Neuronal stem cell (in vitro differentiated cells): ENCODE measurements at regions not wholly inside any gene's neighbourhood (a gene's known extent, or its start where the extent isn't known, plus 50 kb on each side); places are given as distances from the start of the nearest gene placed in this dataset.

Experiments used
- DNase-seq: peaks from one replicate; pipeline ENCODE4 v3.0.0-alpha.2; 2013; ENCODE audit warnings: low spot score
- H2AFZ ChIP-seq: one replicate; pipeline ENCODE4 v1.6.1; 2013; ENCODE audit warnings: mild to moderate bottlenecking, low read length, inconsistent platforms
- H2AK5ac ChIP-seq: 2 replicates; pipeline ENCODE4 v1.6.1; 2013; ENCODE audit warnings: low read depth, mild to moderate bottlenecking, inconsistent platforms, low read length, moderate library complexity, mixed read lengths
- H2BK120ac ChIP-seq: 2 replicates; pipeline ENCODE4 v1.6.1; 2013; ENCODE audit warnings: low read depth, mild to moderate bottlenecking, inconsistent platforms, low read length, moderate library complexity, mixed read lengths
- H2BK12ac ChIP-seq: one replicate; pipeline ENCODE4 v1.6.1; 2013; ENCODE audit warnings: low read length, inconsistent platforms
- H2BK15ac ChIP-seq: 2 replicates; pipeline ENCODE4 v1.6.1; 2013; ENCODE audit warnings: mild to moderate bottlenecking, low read length, inconsistent platforms, mixed read lengths
- H2BK5ac ChIP-seq: one replicate; pipeline ENCODE4 v1.6.1; 2013; ENCODE audit warnings: inconsistent platforms, mild to moderate bottlenecking, low read length, moderate library complexity
- H3K14ac ChIP-seq: one replicate; pipeline ENCODE4 v1.6.1; 2013; ENCODE audit warnings: low read length, inconsistent platforms
- H3K18ac ChIP-seq: 2 replicates; pipeline ENCODE4 v1.6.1; 2013; ENCODE audit warnings: low read length, inconsistent platforms
- H3K23ac ChIP-seq: 2 replicates; pipeline ENCODE4 v1.6.1; 2013; ENCODE audit warnings: low read depth, mild to moderate bottlenecking, mixed read lengths, low read length, inconsistent platforms; ENCODE audit not compliant: poor library complexity
- H3K27ac ChIP-seq: replicated peaks from 3 replicates; pipeline ENCODE4 v1.5.1; 2013; ENCODE audit warnings: low read length, inconsistent platforms
- H3K27me3 ChIP-seq, 3 experiments: 2 replicates each; pipeline ENCODE4 v1.6.1; 2013; ENCODE audit warnings: low read length in 3 of 3, mild to moderate bottlenecking in 2 of 3, inconsistent platforms in 1 of 3, low read depth in 1 of 3, mixed read lengths in 1 of 3, moderate library complexity in 1 of 3; ENCODE audit not compliant: control insufficient read depth in 3 of 3, insufficient read depth in 3 of 3
- H3K36me3 ChIP-seq, 2 donors: replicated peaks in 1 of 2; 2 replicates each; pipeline ENCODE4 v1.6.1; 2013; ENCODE audit warnings: low read length in 2 of 2; ENCODE audit not compliant: control insufficient read depth in 2 of 2, insufficient read depth in 2 of 2
- H3K4ac ChIP-seq: 2 replicates; pipeline ENCODE4 v1.6.1; 2013; ENCODE audit warnings: inconsistent platforms, mild to moderate bottlenecking, low read length, moderate library complexity
- H3K4me1 ChIP-seq, 2 donors: 1 replicate in 1 of 2; 2 replicates in 1 of 2; pipeline ENCODE4 v1.6.1; 2013; ENCODE audit warnings: low read length in 2 of 2, low read depth in 1 of 2; ENCODE audit not compliant: control insufficient read depth in 2 of 2, insufficient read depth in 1 of 2
- H3K4me2 ChIP-seq: one replicate; pipeline ENCODE4 v1.6.1; 2013; ENCODE audit warnings: mild to moderate bottlenecking, low read length, inconsistent platforms; ENCODE audit not compliant: insufficient read depth, poor library complexity, severe bottlenecking
- H3K4me3 ChIP-seq, 2 donors: 2 replicates each; pipeline ENCODE4 v1.5.1; 2013; ENCODE audit warnings: low read length in 2 of 2, mild to moderate bottlenecking in 2 of 2, inconsistent platforms in 1 of 2, moderate library complexity in 1 of 2
- H3K79me1 ChIP-seq: one replicate; pipeline ENCODE4 v1.6.1; 2013; ENCODE audit warnings: low read depth, mild to moderate bottlenecking, inconsistent platforms, low read length, moderate library complexity
- H3K9ac ChIP-seq: one replicate; pipeline ENCODE4 v1.6.1; 2013; ENCODE audit warnings: mild to moderate bottlenecking, low read depth, low read length, inconsistent platforms; ENCODE audit not compliant: poor library complexity
- H3K9me3 ChIP-seq, 2 donors: replicated peaks in 1 of 2; 2 replicates each; pipeline versions ENCODE3 to v1.6.1; 2013; ENCODE audit warnings: low read length in 2 of 2, mild to moderate bottlenecking in 2 of 2, inconsistent platforms in 1 of 2, low read depth in 1 of 2, mixed read lengths in 1 of 2, moderate library complexity in 1 of 2; ENCODE audit not compliant: control insufficient read depth in 2 of 2, insufficient read depth in 1 of 2
- H4K8ac ChIP-seq: one replicate; pipeline ENCODE4 v1.6.1; 2013; ENCODE audit warnings: low read depth, mild to moderate bottlenecking, inconsistent platforms, low read length, moderate library complexity
- H4K91ac ChIP-seq: one replicate; pipeline ENCODE4 v1.6.1; 2013; ENCODE audit warnings: low read length, low read depth, mild to moderate bottlenecking, inconsistent platforms; ENCODE audit not compliant: poor library complexity
- WGBS, 2 donors: extraction: QIAGEN DNeasy Blood & Tissue Kit; methylation state at CpG; one replicate each; pipeline ENCODE4 v1.1.7; 2013; ENCODE audit warnings: missing lambda C conversion rate in 2 of 2, mixed read lengths in 1 of 2; ENCODE audit not compliant: insufficient read length in 2 of 2, insufficient replicate concordance in 1 of 2; ENCODE audit errors: extremely low coverage in 2 of 2; 5-methylcytosine and 5-hydroxymethylcytosine counted together

DNA sequence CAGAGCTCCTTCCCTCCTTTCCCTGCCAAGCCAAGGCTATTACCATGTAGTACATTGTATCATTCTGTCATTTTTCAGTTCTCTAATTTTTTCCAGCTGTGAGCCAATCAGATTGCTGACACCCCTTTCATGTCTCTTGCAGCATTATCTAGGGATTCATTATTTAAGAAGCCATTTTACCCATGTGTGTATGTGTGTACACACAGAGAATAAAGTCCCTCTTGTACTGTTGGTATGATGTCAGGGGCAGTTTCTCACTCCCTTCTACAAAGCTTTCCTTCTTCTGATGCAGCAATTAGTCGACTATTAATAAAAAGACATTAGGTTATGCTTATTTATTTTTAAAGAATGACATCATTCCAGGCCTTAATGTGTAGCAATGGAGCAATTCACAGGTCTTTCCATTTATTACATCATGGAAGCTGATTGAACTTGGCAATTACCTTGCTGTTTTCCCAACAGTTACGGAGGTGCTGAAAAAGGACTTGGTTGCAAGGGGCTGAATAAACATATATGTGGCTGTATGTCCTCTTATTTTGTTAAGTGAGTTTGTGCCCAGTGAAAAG, 159.4 kb upstream of the HS3ST3A1 start:
- H3K23ac ChIP-seq, result no peak overlapping the region
- no peak overlapping the region for H3K4ac ChIP-seq
- no peak overlapping the region for H3K14ac ChIP-seq
- H3K9me3 ChIP-seq, result no peaks in the 10 kb centered on the region
- no peak overlapping the region for H2BK12ac ChIP-seq
- DNase-seq, result no peak
- no peaks in the 10 kb centered on the region for H3K36me3 ChIP-seq
- H4K8ac ChIP-seq, result no peak overlapping the region
- no peak overlapping the region for H3K9ac ChIP-seq
- no peak overlapping the region for H2AFZ ChIP-seq
- no CpG with 5 or more reads among the region's 2 CpGs for WGBS, 2 donors
- no peak overlapping the region for H4K91ac ChIP-seq
- H3K18ac ChIP-seq, result no peak overlapping the region
- H3K4me1 ChIP-seq, result no peaks in the 10 kb centered on the region
- H2BK5ac ChIP-seq, result no peak overlapping the region
- no peak overlapping the region for H3K27ac ChIP-seq
- no peak overlapping the region for H3K4me3 ChIP-seq
- no peak overlapping the region for H2BK15ac ChIP-seq
- no peak overlapping the region for H2BK120ac ChIP-seq
- no peak overlapping the region for H2AK5ac ChIP-seq
- no peaks in the 10 kb centered on the region for H3K27me3 ChIP-seq
- no peak overlapping the region for H3K4me2 ChIP-seq
- H3K79me1 ChIP-seq, result no peaks in the 10 kb centered on the region

DNA sequence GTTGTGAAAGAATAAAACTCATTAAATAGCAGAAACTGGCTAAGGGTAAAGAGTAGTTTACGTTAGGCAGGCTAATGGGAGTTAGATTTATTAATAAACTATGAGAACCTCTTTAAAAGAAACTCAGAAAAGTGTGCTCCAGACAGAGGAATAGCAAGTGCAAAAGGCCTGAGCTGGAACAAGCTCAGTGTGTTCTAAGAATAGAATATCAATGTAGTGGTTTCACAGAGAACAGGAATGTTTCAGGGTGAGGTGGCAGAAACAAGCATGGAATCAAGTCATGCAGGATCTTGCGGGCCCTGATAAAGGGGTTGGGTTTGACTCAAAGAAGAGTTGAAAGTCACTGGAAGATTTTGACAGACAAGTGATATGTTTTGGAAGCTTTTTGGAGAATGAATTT, 164.0 kb upstream of the HS3ST3A1 start:
- H3K4ac ChIP-seq, result no peak overlapping the region
- no peak overlapping the region for H3K14ac ChIP-seq
- no peak overlapping the region for H4K91ac ChIP-seq
- H3K9me3 ChIP-seq, result peaks cover 5 to 15% of the 10 kb centered on the region in 2 donors
- no peak overlapping the region for H2BK5ac ChIP-seq
- H2AK5ac ChIP-seq, result no peak overlapping the region
- no peak overlapping the region for H4K8ac ChIP-seq
- no peak overlapping the region for H2AFZ ChIP-seq
- no peaks in the 10 kb centered on the region for H3K27me3 ChIP-seq
- H3K18ac ChIP-seq, result no peak overlapping the region
- no peak overlapping the region for H2BK120ac ChIP-seq
- H2BK15ac ChIP-seq, result no peak overlapping the region
- no peak overlapping the region for H3K9ac ChIP-seq
- H3K4me1 ChIP-seq, result no peaks in the 10 kb centered on the region
- no CpG with 5 or more reads among the region's 2 CpGs for WGBS, 2 donors
- H3K36me3 ChIP-seq, result no peaks in the 10 kb centered on the region
- H3K79me1 ChIP-seq, result no peaks in the 10 kb centered on the region
- no peak for DNase-seq
- H3K23ac ChIP-seq, result no peak overlapping the region
- no peak overlapping the region for H3K4me2 ChIP-seq
- no peak overlapping the region for H2BK12ac ChIP-seq
- no peak overlapping the region for H3K4me3 ChIP-seq
- no peak overlapping the region for H3K27ac ChIP-seq

DNA sequence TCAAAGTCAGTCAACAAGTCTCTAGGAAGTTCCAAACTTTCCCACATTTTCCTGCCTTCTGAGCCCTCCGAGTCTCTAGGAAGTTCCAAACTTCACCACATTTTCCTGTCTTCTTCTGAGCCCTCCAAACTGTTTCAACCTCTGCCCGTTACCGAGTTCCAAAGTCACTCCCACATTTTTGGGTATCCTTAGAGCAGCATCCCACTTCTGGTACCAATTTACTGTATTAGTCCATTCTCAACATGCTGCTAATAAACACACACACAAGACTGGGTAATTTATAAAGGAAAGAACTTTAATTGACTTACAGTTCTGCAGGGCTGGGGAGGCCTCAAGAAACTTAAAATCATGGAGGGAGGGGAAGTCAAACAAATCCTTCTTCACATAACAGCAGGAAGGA, 169.0 kb upstream of the HS3ST3A1 start:
- Histone ChIP-seq H3K4me1 (no peaks in the 10 kb centered on the region), H4K8ac (no peak overlapping the region), H3K36me3 (no peaks in the 10 kb centered on the region), H3K4me2 (no peak overlapping the region), H2BK120ac (no peak overlapping the region), H3K9ac (no peak overlapping the region), H2AK5ac (no peak overlapping the region), H3K23ac (no peak overlapping the region), H2AFZ (no peak overlapping the region), H3K18ac (no peak overlapping the region), H3K4ac (no peak overlapping the region), H4K91ac (no peak overlapping the region), H2BK15ac (no peak overlapping the region), H3K14ac (no peak overlapping the region), H2BK12ac (no peak overlapping the region), H3K4me3 (no peak overlapping the region), H3K9me3 (peaks cover 10 to 18% of the 10 kb centered on the region in 2 donors), H3K79me1 (no peaks in the 10 kb centered on the region), H2BK5ac (no peak overlapping the region), H3K27ac (no peak overlapping the region), H3K27me3 (no peaks in the 10 kb centered on the region)
- no CpG with 5 or more reads among the region's 3 CpGs for WGBS, 2 donors
- no peak for DNase-seq

DNA sequence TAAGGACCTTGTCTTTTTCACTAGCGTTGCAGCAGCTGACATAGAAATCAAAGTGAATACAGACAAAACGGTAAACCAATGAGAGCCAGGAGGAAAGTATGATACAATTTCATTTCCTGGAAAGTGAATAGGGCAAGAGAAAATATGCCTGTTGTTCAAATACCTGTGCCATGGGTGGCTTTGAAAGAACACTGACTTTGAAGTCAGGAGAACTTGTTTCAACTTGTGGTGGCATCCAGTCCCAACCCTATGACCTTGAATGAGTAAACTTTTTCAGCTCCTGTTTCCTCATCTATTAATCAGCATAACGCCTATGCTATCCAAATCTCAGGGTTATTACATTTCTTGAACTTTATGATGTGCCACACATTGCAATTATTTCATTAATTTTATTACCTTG, 173.7 kb upstream of the HS3ST3A1 start:
- H2BK120ac ChIP-seq, result no peak overlapping the region
- H2AK5ac ChIP-seq, result no peak overlapping the region
- no peaks in the 10 kb centered on the region for H3K36me3 ChIP-seq
- H3K9ac ChIP-seq, result no peak overlapping the region
- no peak overlapping the region for H2BK5ac ChIP-seq
- no peak overlapping the region for H3K18ac ChIP-seq
- no peak overlapping the region for H2AFZ ChIP-seq
- no peak overlapping the region for H3K14ac ChIP-seq
- no peak overlapping the region for H3K4me2 ChIP-seq
- no peak overlapping the region for H4K8ac ChIP-seq
- no CpG with 5 or more reads among the region's 3 CpGs for WGBS, 2 donors
- no peak overlapping the region for H2BK12ac ChIP-seq
- no peak overlapping the region for H4K91ac ChIP-seq
- no peak overlapping the region for H3K27ac ChIP-seq
- no peak overlapping the region for H2BK15ac ChIP-seq
- no peak overlapping the region for H3K23ac ChIP-seq
- no peak overlapping the region for H3K4ac ChIP-seq
- no peaks in the 10 kb centered on the region for H3K4me1 ChIP-seq
- DNase-seq, result no peak
- H3K4me3 ChIP-seq, result no peak overlapping the region
- peaks cover 5 to 6% of the 10 kb centered on the region in 2 donors for H3K9me3 ChIP-seq
- no peaks in the 10 kb centered on the region for H3K79me1 ChIP-seq
- no peaks in the 10 kb centered on the region for H3K27me3 ChIP-seq
